ENCODE measurements at regions not wholly inside any gene's neighbourhood (a gene's known extent, or its start where the extent isn't known, plus 50 kb on each side); places are given as distances from the start of the nearest gene placed in this dataset.

DNA sequence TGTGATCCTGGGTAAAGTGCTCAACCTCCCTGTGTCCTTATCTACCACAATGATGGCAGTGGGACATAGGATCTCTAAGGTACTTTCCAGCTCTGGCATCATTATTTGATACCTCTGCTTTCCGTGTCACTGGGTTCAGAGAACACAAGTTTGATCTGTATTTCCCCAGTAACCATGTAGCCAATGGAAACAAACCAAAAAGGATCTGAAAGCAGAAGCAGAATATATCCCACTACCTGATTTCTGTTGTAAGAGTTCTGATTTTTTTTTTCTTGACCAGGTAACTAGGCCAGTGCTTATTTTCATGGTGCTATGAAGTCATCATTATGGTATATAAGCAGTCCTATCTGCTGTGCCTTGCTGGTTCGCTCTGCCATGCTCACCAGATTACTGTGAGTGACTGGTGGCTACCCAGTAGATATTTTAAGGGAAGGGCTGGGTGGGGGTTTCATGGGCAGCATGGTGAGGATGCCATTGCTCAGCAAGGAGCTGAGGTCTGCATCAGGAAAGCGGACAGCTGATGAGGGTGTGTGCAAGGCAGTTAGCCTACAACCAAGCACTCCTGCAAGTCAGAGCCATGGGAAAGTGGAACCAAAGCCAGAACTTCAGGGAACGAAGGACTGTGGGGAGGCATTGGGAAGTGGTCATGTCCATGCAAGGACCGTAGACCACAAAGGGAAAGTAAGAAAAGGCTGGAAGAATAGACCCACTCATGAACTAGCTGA is 104.9 kb upstream of the EDEM3 start:
- H3K4me3 ChIP-seq (ENCODE audit: low read depth, poor library complexity, severe bottlenecking) = no peak overlapping the region
- DNase-seq (ENCODE audit: low spot score in 2 of 2) = no peak
- intact Hi-C loops (cut with DNase I; ENCODE audit: low total_unique reads) = no loop called here
- WGBS, 2 donors = 91 to 93% methylated on average over 5 of the region's 5 CpGs
- TF ChIP-seq, protein P1, sequence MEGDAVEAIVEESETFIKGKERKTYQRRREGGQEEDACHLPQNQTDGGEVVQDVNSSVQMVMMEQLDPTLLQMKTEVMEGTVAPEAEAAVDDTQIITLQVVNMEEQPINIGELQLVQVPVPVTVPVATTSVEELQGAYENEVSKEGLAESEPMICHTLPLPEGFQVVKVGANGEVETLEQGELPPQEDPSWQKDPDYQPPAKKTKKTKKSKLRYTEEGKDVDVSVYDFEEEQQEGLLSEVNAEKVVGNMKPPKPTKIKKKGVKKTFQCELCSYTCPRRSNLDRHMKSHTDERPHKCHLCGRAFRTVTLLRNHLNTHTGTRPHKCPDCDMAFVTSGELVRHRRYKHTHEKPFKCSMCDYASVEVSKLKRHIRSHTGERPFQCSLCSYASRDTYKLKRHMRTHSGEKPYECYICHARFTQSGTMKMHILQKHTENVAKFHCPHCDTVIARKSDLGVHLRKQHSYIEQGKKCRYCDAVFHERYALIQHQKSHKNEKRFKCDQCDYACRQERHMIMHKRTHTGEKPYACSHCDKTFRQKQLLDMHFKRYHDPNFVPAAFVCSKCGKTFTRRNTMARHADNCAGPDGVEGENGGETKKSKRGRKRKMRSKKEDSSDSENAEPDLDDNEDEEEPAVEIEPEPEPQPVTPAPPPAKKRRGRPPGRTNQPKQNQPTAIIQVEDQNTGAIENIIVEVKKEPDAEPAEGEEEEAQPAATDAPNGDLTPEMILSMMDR (IDR thresholded peaks at IDR 0.05) = no peak
- no peak for TF ChIP-seq POLR2A (IDR thresholded peaks at IDR 0.05)

DNA sequence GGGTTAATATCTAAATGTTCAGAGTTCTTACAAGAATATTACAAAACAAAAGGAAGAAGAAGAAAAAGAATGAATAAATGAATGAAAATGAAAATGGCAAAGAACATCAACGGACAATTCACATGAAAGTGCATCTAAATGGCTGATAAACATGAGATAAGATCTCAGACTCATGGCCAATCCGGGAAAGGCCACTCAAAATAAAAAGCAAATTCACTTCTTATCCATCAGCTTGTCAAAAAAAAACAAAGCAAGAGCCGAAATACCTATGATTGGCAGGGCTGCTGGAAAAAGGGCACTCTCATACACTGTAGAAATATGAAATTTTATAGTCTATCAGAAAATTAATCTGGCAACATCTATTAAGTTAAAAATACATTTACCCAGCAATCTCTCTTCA is 103.6 kb upstream of the EDEM3 start:
- no peak for DNase-seq (ENCODE audit: low spot score in 2 of 2)
- intact Hi-C loops (cut with DNase I; ENCODE audit: low total_unique reads) = no loop called here
- WGBS, 2 donors = 81 to 95% methylated on average over 3 of the region's 3 CpGs
- TF ChIP-seq POLR2A (IDR thresholded peaks at IDR 0.05) = no peak
- TF ChIP-seq, protein P1 (IDR thresholded peaks at IDR 0.05) = no peak
- no peak overlapping the region for H3K4me3 ChIP-seq (ENCODE audit: low read depth, poor library complexity, severe bottlenecking)

DNA sequence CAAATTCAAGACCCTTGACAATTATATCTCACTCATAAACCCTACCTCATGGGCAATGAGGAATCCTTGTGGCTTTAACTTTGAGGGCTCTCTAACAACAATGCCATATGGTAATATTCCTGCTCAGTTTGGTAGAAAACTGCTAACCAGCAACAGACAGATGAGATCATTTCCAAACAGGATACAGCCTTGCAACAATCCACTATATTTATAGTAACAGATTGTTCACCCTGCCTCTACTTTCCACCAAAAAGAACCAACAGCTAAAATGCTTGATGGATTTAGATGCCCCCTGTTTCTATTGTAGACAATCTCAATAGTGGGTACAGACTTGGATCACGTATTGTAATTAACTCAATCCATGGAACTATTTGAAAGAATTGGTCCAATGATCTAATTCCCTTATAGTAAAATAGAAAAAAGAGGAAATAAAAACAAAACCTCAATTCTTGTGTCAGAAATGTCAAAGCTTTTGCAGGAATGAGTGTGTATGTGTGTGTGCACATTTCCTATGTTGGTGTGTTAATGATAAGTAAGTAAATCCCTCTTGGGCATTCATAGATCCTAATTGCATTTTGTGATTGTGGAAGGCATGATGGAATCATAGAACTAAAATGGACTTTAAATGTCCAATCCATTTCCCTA is 100.0 kb upstream of the EDEM3 start:
- H3K4me3 ChIP-seq (ENCODE audit: low read depth, poor library complexity, severe bottlenecking) = no peak overlapping the region
- intact Hi-C loops (cut with DNase I; ENCODE audit: low total_unique reads) = no loop called here
- no peak for DNase-seq (ENCODE audit: low spot score in 2 of 2)
- 64% methylated on average over 1 of the region's 1 CpG for WGBS, 2 donors
- TF ChIP-seq, protein P1 (IDR thresholded peaks at IDR 0.05) = no peak
- TF ChIP-seq POLR2A (IDR thresholded peaks at IDR 0.05) = no peak

DNA sequence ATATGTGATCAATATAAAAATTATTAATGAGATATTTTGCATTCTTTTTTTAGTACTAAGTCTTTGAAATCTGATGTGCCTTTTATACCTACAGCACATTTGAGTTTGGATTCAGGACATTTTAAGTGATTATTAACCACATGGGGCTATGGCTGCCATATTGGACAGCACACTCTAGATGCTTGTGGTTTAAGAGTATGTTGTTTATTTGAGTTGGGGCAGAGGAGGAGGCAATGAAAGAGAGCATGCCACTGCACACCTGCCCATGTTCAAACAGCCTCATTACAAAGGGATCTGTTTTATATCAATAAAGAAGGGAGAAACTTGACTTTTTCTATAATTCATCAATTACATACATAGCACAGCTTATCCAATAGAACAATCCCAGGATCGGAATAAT is 99.4 kb upstream of the EDEM3 start:
- H3K4me3 ChIP-seq (ENCODE audit: low read depth, poor library complexity, severe bottlenecking) = no peak overlapping the region
- WGBS, 2 donors = 89 to 94% methylated on average over 1 of the region's 1 CpG
- no peak for TF ChIP-seq POLR2A (IDR thresholded peaks at IDR 0.05)
- TF ChIP-seq, protein P1 (IDR thresholded peaks at IDR 0.05) = no peak
- DNase-seq (ENCODE audit: low spot score in 2 of 2) = no peak
- intact Hi-C loops (cut with DNase I; ENCODE audit: low total_unique reads) = no loop called here

DNA sequence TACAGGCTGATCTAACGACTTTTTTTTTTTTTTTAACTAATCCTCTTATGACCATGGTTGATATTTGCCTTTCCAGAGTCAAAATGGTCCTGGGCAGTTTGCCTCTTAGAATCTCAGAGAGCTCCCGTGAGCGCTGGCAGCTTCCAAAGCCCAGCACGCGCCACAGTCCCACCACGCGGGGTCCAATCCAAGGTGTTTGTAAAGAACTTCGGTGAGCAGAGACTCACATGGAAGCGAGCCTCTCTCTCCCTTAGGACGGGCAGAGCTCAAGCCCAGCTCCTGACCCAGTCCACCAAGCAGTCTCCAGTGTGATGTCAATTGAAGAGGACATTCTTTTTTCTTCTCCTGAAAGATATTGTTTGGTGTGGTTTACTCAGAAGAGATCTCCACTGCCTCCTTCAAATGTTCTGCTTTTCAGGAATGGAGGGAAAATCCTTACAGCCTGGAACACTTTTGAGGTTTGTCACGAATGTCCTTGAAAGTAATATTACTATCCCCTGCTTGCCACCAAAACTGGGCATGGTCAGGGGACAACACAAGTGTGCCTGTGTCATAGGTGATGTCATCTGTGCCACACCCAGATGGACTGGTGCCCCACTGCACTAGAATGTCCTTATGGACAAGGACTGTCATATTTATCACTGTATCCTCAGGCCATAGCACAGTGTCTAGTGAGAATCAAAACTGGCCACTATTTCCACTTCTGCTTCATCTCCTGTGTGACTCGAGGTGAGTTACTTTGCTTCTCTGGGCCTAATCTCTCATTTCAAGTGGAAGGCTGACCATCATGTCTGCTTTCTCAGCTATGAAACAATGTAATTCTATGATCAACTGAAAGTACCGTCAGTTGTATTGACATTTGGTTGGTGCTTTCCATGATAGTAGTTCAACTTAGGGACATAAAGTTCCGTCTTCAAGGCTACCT is 97.4 kb upstream of the EDEM3 start:
- intact Hi-C loops (cut with DNase I; ENCODE audit: low total_unique reads) = no loop called here
- TF ChIP-seq, protein P1 (IDR thresholded peaks at IDR 0.05) = no peak
- no peak for TF ChIP-seq POLR2A (IDR thresholded peaks at IDR 0.05)
- H3K4me3 ChIP-seq (ENCODE audit: low read depth, poor library complexity, severe bottlenecking) = no peak overlapping the region
- DNase-seq (ENCODE audit: low spot score in 2 of 2) = no peak
- 92 to 95% methylated on average over 14 of the region's 14 CpGs for WGBS, 2 donors

Measured in lower leg skin (tissue), 4 donors.